Duodenal mucosa (tissue), 2 donors: ENCODE measurements at regions not wholly inside any gene's neighbourhood (a gene's known extent, or its start where the extent isn't known, plus 50 kb on each side); places are given as distances from the start of the nearest gene placed in this dataset.
"Not testable (repeated sequence)": the region's sequence is repeated elsewhere in the genome, so short reads cannot be mapped to it uniquely, and the experiment has no call there.

Experiments
- H3K27ac ChIP-seq: one replicate; pipeline ENCODE4 v1.7.0; 2013; ENCODE audit warnings: low read depth, low read length
- H3K27me3 ChIP-seq, 2 donors: one replicate each; pipeline ENCODE4 v1.7.0; 2013; ENCODE audit warnings: low read length in 2 of 2, control low read depth in 1 of 2; ENCODE audit not compliant: insufficient read depth in 2 of 2, control insufficient read depth in 1 of 2
- H3K36me3 ChIP-seq, 2 donors: one replicate each; pipeline ENCODE4 v1.7.0; 2013; ENCODE audit warnings: low read length in 2 of 2, control low read depth in 1 of 2; ENCODE audit not compliant: insufficient read depth in 2 of 2, control insufficient read depth in 1 of 2
- H3K4me1 ChIP-seq, 2 donors: one replicate each; pipeline ENCODE4 v1.7.0; 2013; ENCODE audit warnings: low read length in 2 of 2, control low read depth in 1 of 2; ENCODE audit not compliant: insufficient read depth in 2 of 2, control insufficient read depth in 1 of 2
- H3K4me3 ChIP-seq, 2 donors: one replicate each; pipeline ENCODE4 v1.7.0; 2013; ENCODE audit warnings: low read length in 2 of 2, low read depth in 1 of 2
- H3K9ac ChIP-seq, 2 donors: one replicate each; pipeline ENCODE4 v1.7.0; 2013; ENCODE audit warnings: low read length in 2 of 2, low read depth in 1 of 2
- H3K9me3 ChIP-seq, 2 donors: one replicate each; pipeline ENCODE4 v1.7.0; 2013; ENCODE audit warnings: low read length in 2 of 2, control low read depth in 1 of 2; ENCODE audit not compliant: control insufficient read depth in 1 of 2

DNA sequence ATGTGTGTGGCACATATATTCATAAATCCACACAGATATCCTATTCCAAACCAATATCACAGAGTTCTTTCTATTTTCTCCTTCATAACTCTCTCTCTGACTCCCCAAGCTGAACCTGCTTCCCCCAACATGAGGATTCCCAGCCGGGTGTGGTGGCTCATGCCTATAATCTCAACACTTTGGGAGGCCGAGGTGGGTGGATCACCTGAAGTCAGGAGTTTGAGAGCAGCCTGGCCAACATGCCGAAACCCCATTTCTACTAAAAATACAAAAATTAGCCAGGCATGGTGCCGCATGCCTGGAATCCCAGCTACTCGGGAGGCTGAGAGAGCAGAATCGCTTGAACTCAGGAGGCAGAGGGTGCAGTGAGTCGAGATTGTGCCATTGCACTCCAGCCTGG, 86.3 kb upstream of the GLI2 start:
- not testable (repeated sequence) for H3K4me1 ChIP-seq, H3K4me3 ChIP-seq, H3K36me3 ChIP-seq

DNA sequence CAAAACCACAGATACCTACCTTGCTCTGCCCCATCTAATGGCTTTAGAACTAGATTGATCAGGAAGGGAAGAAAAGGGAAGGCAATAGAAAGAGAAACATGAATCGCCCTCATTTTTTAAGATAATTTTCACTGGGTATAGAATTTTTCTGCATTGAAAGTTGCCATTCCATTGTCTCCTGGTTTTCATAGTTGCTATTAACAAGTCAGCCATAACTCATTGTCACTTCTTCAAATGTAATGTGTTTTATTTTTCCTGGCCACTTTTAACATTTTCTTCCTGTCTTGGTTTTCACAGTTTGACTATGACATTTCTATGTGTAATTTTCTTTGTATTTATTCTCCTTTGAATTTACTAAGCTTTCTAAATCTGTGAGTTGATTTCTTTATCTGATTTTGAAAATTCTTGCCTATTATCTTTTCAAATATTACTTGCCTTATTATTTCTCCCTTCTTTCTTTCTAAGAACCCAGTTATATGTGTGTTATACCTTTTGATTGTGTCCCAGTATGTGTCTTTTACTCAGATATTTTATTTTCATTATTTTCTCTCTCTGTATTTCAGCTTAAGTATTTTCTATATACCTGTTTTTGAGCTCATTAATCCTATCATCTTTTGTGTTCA, 85.5 kb upstream of the GLI2 start:
- Histone ChIP-seq H3K27ac (no peak overlapping the region), H3K36me3 (no peaks in the 10 kb centered on the region), H3K9ac (no peak overlapping the region), H3K4me3 (no peak overlapping the region), H3K27me3 (peaks cover 0 to 11% of the 10 kb centered on the region in 2 donors), H3K4me1 (no peaks in the 10 kb centered on the region), H3K9me3 (peaks cover 9 to 12% of the 10 kb centered on the region in 2 donors)

More for the DNA sequence above, 86.3 kb upstream of the GLI2 start:
- H3K9ac ChIP-seq, H3K27ac ChIP-seq: not testable (repeated sequence)
- peaks cover 9 to 12% of the 10 kb centered on the region in 2 donors for H3K9me3 ChIP-seq
- peaks cover 0 to 11% of the 10 kb centered on the region in 2 donors for H3K27me3 ChIP-seq

DNA sequence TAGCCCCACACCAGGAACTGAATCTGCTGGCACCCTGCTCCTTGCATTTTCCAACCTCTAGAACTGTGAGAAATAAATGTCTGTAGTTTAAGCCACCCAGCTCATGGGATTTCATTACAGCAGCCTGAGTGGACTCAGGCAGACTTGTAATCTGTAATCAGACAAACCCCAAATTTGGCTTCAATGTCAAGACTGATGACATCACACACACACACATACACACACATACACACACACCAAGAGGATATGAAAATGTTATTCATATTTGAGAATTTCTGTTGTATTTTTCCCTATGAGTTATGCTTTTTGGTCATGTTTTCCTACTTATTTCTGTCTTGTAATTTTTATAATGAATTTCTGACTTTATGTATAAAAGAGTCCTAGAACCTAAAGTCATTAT, 83.8 kb upstream of the GLI2 start:
- Histone ChIP-seq H3K9me3 (peaks cover 9 to 12% of the 10 kb centered on the region in 2 donors), H3K9ac (no peak overlapping the region), H3K4me1 (no peaks in the 10 kb centered on the region)

DNA sequence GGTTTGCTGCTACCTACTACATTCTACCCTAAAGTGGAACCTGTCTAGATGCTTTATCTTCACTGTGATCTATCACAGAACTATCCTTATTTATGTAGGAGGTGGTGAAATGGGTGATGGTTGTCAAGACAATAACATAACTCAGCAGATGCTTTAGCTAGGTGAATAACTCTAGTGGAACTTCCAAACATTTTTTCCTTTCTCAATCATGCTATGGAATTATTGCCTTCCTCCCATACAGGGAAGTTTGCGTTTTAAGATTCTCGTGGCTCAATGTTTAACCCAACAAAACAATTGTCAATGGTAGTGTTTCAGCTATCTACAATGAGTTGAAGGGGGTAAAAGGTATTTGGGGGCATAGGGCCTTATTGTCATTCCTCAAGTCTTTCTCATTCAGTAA, 82.6 kb upstream of the GLI2 start:
- peaks cover 0 to 11% of the 10 kb centered on the region in 2 donors for H3K27me3 ChIP-seq

More for the DNA sequence above, 83.8 kb upstream of the GLI2 start:
- Histone ChIP-seq H3K4me3 (no peak overlapping the region), H3K36me3 (no peaks in the 10 kb centered on the region), H3K27ac (no peak overlapping the region), H3K27me3 (peaks cover 0 to 11% of the 10 kb centered on the region in 2 donors)

DNA sequence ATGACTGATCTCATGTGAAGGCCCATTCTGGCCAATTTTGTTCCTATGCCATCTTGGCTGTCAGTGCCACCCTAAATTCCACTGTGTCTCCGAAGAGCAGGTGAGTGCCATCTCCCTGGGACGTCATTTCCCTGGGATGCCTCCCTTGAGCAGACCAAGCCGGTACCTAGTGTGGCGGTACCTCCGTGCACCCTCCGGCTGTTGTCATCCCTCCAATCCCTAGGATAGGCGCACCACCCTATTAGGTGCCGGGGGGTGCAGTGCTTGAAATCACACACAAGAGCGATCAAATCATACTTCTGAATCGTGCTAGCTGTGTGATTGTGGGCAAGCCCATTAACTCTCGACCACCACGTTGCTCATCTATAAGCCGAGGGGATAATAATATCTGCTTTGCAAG, 81.8 kb upstream of the GLI2 start:
- no peaks in the 10 kb centered on the region for H3K4me1 ChIP-seq
- H3K27ac ChIP-seq, result no peak overlapping the region
- H3K9me3 ChIP-seq, result peaks cover 9 to 12% of the 10 kb centered on the region in 2 donors
- H3K4me3 ChIP-seq, result no peak overlapping the region
- no peak overlapping the region for H3K9ac ChIP-seq
- H3K27me3 ChIP-seq, result peaks cover 0 to 11% of the 10 kb centered on the region in 2 donors
- H3K36me3 ChIP-seq, result no peaks in the 10 kb centered on the region

More for the DNA sequence above, 82.6 kb upstream of the GLI2 start:
- Histone ChIP-seq H3K4me3 (no peak overlapping the region), H3K9me3 (peaks cover 9 to 12% of the 10 kb centered on the region in 2 donors), H3K36me3 (no peaks in the 10 kb centered on the region), H3K27ac (no peak overlapping the region), H3K4me1 (no peaks in the 10 kb centered on the region), H3K9ac (no peak overlapping the region)

DNA sequence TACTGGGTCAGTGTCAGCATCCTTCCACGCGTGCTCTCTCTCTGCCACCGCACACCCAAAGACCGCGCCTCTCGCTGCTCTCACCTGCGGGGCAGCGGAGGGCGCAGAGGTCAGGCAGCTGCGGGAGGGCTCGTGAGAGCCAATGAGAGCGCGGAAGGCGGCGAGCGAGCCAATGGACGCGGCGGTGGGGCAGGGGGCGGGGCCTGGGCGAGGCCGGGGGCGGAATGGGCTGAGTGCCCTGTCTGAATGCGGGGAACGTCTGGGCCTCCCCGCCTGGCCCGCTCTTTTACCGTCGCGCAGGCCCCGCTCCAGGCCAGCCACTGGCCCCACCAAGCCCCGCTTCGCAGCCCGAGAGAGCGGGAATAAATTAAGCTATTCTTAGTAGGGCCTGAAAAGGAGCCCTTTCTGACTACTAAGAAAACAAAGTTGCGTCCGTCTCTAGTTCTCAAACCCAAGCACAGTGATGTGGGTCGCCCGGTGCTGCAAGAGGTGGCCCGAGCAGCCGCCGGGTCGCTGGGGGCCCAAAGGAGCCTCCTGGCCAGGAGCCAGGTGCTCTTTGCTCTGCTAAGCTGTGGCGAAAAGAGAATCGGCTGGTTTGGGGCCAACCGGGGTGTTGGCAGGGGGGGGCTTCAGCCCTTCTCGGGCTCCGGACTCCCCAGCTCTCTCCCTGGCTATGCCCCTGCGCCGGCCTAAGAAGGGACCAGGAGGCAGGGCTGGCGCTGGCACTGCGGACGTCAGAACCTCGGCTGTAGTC, 81.1 kb upstream of the GLI2 start:
- no peak overlapping the region for H3K9ac ChIP-seq
- H3K4me1 ChIP-seq, result no peaks in the 10 kb centered on the region
- no peak overlapping the region for H3K27ac ChIP-seq
- H3K9me3 ChIP-seq, result peaks cover 9 to 12% of the 10 kb centered on the region in 2 donors
- no peak overlapping the region for H3K4me3 ChIP-seq
- peaks cover 0 to 11% of the 10 kb centered on the region in 2 donors for H3K27me3 ChIP-seq
- H3K36me3 ChIP-seq, result no peaks in the 10 kb centered on the region

DNA sequence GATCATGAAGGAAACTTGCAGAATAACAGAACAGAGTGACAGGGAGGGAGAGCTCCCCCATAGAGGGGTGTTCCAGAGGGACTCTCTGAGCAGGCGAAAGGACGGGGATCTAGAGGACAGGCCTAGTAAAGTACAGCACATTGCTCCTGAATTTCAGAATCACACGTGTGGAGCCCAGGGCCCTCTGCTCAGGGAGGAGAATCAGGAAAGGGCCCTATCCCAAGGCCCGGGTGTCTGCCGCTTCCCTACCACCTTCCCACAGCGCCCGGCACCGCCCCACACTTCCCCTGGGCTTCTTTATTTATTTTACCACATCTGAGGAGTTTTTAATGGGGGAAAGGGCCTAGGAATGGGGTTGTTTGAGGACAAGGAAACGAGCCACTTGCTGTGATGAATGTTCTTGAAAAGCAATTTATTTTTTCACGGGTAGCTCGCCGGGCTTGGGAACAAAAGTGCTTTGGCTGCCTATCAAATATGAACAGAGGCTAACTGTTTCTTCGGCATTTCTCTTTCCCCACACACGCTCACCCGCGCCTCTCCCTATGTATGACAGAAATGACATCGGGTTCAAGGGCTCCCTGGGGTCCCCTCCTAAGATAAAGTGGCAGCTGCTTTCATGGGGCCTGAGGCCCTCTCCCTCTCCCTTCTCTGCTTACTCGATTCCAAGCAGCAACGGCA, 79.3 kb upstream of the GLI2 start:
- H3K27ac ChIP-seq, result no peak overlapping the region
- no peak overlapping the region for H3K4me3 ChIP-seq
- H3K9me3 ChIP-seq, result peaks cover 0 to 4% of the 10 kb centered on the region in 2 donors
- H3K9ac ChIP-seq, result no peak overlapping the region
- peaks cover 6 to 11% of the 10 kb centered on the region in 2 donors for H3K27me3 ChIP-seq
- no peaks in the 10 kb centered on the region for H3K36me3 ChIP-seq
- peaks cover 0 to 8% of the 10 kb centered on the region in 2 donors for H3K4me1 ChIP-seq

DNA sequence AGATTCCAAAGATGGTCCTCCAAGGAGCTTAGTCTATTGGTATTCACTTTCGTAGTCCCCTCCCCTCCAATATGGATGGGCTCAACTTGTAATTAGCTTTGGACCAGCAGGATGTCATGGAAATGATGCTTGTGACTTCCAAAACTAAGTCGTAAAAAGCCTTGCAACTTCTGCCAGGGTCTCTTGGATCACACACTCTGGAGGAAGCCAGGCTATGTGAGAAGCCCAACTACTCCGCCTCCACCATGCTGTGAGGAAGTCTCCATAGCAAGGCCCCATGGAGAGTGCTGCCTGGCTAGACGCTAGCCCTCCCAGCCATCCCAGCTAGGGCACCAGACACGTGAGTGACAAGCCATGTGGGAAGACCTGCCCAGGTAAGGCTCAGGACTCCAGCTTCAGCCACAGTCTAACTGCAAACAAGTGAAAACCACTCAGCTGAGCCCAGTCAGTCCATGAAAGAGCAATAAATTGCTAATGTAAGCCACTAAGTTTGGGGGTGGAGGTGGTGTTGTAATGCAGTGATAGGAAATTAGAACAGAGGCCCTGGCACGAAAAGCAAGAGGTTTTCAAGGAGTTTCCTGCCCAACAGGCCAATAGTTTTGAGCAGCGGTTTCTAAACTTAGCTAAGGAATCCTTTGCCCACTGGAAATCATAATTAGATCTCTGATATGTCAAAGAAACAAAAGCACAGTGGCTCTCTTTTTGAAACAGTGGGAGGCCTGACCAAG, 77.5 kb upstream of the GLI2 start:
- Histone ChIP-seq H3K36me3 (no peaks in the 10 kb centered on the region), H3K9ac (no peak overlapping the region), H3K4me1 (peaks cover 0 to 8% of the 10 kb centered on the region in 2 donors), H3K27me3 (peaks cover 6 to 9% of the 10 kb centered on the region in 2 donors), H3K4me3 (no peak overlapping the region), H3K9me3 (no peaks in the 10 kb centered on the region), H3K27ac (no peak overlapping the region)

DNA sequence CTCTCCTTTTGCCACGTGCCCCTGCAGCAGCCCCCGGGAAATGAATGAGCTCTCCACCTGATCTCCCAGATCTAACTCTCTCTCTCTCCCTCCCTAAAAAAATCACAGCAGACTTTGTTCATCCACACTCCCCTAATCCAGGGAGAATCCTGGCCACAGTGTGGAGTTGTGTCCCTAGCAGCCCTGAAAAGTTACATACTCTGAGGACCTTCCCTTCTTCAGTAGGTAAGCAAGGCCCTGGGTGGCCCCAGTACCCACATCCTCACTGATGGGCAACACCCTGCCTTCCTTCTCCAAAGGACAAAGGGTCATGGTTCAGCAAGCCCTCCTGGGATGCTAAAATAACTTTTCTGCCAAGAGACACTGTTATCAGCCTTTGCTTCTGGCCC, 76.9 kb upstream of the GLI2 start:
- no peak overlapping the region for H3K27ac ChIP-seq
- no peak overlapping the region for H3K4me3 ChIP-seq
- no peaks in the 10 kb centered on the region for H3K36me3 ChIP-seq
- H3K4me1 ChIP-seq, result peaks cover 0 to 8% of the 10 kb centered on the region in 2 donors
- peaks cover 4 to 6% of the 10 kb centered on the region in 2 donors for H3K27me3 ChIP-seq
- no peaks in the 10 kb centered on the region for H3K9me3 ChIP-seq
- H3K9ac ChIP-seq, result no peak overlapping the region
